HG02970 (cell line): ENCODE measurements at regions not wholly inside any gene's neighbourhood (a gene's known extent, or its start where the extent isn't known, plus 50 kb on each side); places are given as distances from the start of the nearest gene placed in this dataset.
"Not testable (repeated sequence)": the region's sequence is repeated elsewhere in the genome, so short reads cannot be mapped to it uniquely, and the experiment has no call there.

Experiments used
- ATAC-seq: cut with Tn5 transposase; IDR thresholded peaks from one replicate; pipeline ENCODE4 v1.9.1; 2021; ENCODE audit warnings: mild to moderate bottlenecking, moderate library complexity, moderate number of reproducible peaks; ENCODE audit not compliant: unreplicated experiment, low FRiP score

GRCh38 chr17:77083531-77083930, 57.2 kb upstream of the SEC14L1 start:
- ATAC-seq = no peak

- ATAC-seq = no peak
These were observed 54.8 kb upstream of the SEC14L1 start for GRCh38 chr17:77085926-77086432.

GRCh38 chr17:77086433-77087010, 54.2 kb upstream of the SEC14L1 start:
- no peak for ATAC-seq

GRCh38 chr17:77087650-77088454, 52.9 kb upstream of the SEC14L1 start:
- ATAC-seq = peak; percentile 12

GRCh38 chr17:77088455-77089123, 52.2 kb upstream of the SEC14L1 start:
- ATAC-seq = peak; percentile 82

- ATAC-seq = no peak
These were observed 51.7 kb upstream of the SEC14L1 start for GRCh38 chr17:77089124-77089490.

GRCh38 chr17:77089949-77090348, 50.8 kb upstream of the SEC14L1 start:
- ATAC-seq = not testable (repeated sequence)

GRCh38 chr17:77090476-77090875, 50.3 kb upstream of the SEC14L1 start:
- no peak for ATAC-seq
